Adrenal gland (tissue), 5 donors: ENCODE measurements at regions not wholly inside any gene's neighbourhood (a gene's known extent, or its start where the extent isn't known, plus 50 kb on each side); places are given as distances from the start of the nearest gene placed in this dataset.

Experiments
- microRNA-seq, 3 donors: library from miRNA; unstranded; fragments of <30 nt; microRNA quantifications; one replicate each; pipeline ENCODE4, GENCODE V29; 2017 to 2020
- small RNA-seq, 2 donors: library from RNA; depleted of rRNA; stranded (forward); fragments of <200 nt; gene quantifications; one replicate each; pipeline ENCODE3, GENCODE V24; 2016
- donor health status: DM: no; HTN: no; CAD: no.

Small RNA genes in the stretch of these regions (microRNA-seq; reads per million reads assigned to microRNA genes)
- 0 reads per million in 3 donors for gene MIR4435-2

Small RNA genes in the stretch of these regions (small RNA-seq; reads per million reads assigned to genes)
- gene MIR4435-2 = 0 reads per million in 2 donors
